ENCODE measurements at regions not wholly inside any gene's neighbourhood (a gene's known extent, or its start where the extent isn't known, plus 50 kb on each side); places are given as distances from the start of the nearest gene placed in this dataset.
"Not testable (repeated sequence)": the region's sequence is repeated elsewhere in the genome, so short reads cannot be mapped to it uniquely, and the experiment has no call there.

- TF ChIP-seq, protein P1, sequence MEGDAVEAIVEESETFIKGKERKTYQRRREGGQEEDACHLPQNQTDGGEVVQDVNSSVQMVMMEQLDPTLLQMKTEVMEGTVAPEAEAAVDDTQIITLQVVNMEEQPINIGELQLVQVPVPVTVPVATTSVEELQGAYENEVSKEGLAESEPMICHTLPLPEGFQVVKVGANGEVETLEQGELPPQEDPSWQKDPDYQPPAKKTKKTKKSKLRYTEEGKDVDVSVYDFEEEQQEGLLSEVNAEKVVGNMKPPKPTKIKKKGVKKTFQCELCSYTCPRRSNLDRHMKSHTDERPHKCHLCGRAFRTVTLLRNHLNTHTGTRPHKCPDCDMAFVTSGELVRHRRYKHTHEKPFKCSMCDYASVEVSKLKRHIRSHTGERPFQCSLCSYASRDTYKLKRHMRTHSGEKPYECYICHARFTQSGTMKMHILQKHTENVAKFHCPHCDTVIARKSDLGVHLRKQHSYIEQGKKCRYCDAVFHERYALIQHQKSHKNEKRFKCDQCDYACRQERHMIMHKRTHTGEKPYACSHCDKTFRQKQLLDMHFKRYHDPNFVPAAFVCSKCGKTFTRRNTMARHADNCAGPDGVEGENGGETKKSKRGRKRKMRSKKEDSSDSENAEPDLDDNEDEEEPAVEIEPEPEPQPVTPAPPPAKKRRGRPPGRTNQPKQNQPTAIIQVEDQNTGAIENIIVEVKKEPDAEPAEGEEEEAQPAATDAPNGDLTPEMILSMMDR (IDR thresholded peaks at IDR 0.05), result not testable (repeated sequence)
- not testable (repeated sequence) for TF ChIP-seq TCF7L2, POLR2AphosphoS5 (IDR thresholded peaks at IDR 0.05; ENCODE audit: low read depth, low read length)
- TF ChIP-seq, protein P2, sequence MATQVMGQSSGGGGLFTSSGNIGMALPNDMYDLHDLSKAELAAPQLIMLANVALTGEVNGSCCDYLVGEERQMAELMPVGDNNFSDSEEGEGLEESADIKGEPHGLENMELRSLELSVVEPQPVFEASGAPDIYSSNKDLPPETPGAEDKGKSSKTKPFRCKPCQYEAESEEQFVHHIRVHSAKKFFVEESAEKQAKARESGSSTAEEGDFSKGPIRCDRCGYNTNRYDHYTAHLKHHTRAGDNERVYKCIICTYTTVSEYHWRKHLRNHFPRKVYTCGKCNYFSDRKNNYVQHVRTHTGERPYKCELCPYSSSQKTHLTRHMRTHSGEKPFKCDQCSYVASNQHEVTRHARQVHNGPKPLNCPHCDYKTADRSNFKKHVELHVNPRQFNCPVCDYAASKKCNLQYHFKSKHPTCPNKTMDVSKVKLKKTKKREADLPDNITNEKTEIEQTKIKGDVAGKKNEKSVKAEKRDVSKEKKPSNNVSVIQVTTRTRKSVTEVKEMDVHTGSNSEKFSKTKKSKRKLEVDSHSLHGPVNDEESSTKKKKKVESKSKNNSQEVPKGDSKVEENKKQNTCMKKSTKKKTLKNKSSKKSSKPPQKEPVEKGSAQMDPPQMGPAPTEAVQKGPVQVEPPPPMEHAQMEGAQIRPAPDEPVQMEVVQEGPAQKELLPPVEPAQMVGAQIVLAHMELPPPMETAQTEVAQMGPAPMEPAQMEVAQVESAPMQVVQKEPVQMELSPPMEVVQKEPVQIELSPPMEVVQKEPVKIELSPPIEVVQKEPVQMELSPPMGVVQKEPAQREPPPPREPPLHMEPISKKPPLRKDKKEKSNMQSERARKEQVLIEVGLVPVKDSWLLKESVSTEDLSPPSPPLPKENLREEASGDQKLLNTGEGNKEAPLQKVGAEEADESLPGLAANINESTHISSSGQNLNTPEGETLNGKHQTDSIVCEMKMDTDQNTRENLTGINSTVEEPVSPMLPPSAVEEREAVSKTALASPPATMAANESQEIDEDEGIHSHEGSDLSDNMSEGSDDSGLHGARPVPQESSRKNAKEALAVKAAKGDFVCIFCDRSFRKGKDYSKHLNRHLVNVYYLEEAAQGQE (IDR thresholded peaks at IDR 0.05; ENCODE audit: insufficient read depth in 1 of 2, low read depth in 2 of 2, low read length in 1 of 2), result not testable (repeated sequence)
These were observed 163.9 kb downstream of the GJA1 start for GRCh38 chr6:121599331-121599730.

Data from Panc1 (cell line).